Mesothelial cell of epicardium (in vitro differentiated cells): ENCODE measurements at regions not wholly inside any gene's neighbourhood (a gene's known extent, or its start where the extent isn't known, plus 50 kb on each side); places are given as distances from the start of the nearest gene placed in this dataset.

ENCODE experiments used
- DNase-seq, 2 experiments: peaks; one replicate each; pipeline ENCODE4 v3.0.0; 2021; ENCODE audit warnings: low spot score in 2 of 2; ENCODE audit not compliant: unreplicated experiment in 2 of 2
- H3K27ac Mint-ChIP-seq: 2 replicates; pipeline ENCODE4 v1.8.0; 2021; ENCODE audit warnings: mixed read lengths
- H3K27me3 Mint-ChIP-seq: 2 replicates; pipeline ENCODE4 v1.8.0; 2021; ENCODE audit warnings: low read depth, mixed read lengths
- H3K36me3 Mint-ChIP-seq: 2 replicates; pipeline ENCODE4 v1.8.0; 2021; ENCODE audit warnings: mixed read lengths
- H3K4me1 Mint-ChIP-seq: 2 replicates; pipeline ENCODE4 v1.8.0; 2021; ENCODE audit warnings: mixed read lengths
- H3K4me3 Mint-ChIP-seq: 2 replicates; pipeline ENCODE4 v1.8.0; 2021; ENCODE audit warnings: mild to moderate bottlenecking, moderate library complexity, mixed read lengths
- H3K9me3 Mint-ChIP-seq: 2 replicates; pipeline ENCODE4 v1.8.0; 2021; ENCODE audit warnings: mixed read lengths
- CTCF ChIP-seq: fragments of 200-600 bp; sonication (generic); IDR thresholded peaks from one replicate; pipeline ENCODE4 v1.5.0; 2021; ENCODE audit warnings: antibody characterized with exemption; ENCODE audit not compliant: unreplicated experiment

- H3K9me3 Mint-ChIP-seq = peaks cover 7% of the 10 kb centered on the region
- no peaks in the 10 kb centered on the region for H3K36me3 Mint-ChIP-seq
- no peak overlapping the region for H3K27ac Mint-ChIP-seq
- no peak overlapping the region for H3K4me3 Mint-ChIP-seq
- no peak for DNase-seq
- H3K27me3 Mint-ChIP-seq = no peaks in the 10 kb centered on the region
- no peak for TF ChIP-seq CTCF
- H3K4me1 Mint-ChIP-seq = peaks cover 27% of the 10 kb centered on the region
Observed at GRCh38 chr10:61304746-61305145, 148.4 kb downstream of the TMEM26 start.

- Mint-ChIP-seq H3K9me3 (peaks cover 14% of the 10 kb centered on the region), H3K27ac (peak overlapping the region; percentile 84), H3K4me3 (no peak overlapping the region), H3K27me3 (no peaks in the 10 kb centered on the region), H3K4me1 (peaks cover 27% of the 10 kb centered on the region), H3K36me3 (peaks cover 13% of the 10 kb centered on the region)
- DNase-seq = no peak
- TF ChIP-seq CTCF = no peak
Observed at GRCh38 chr10:61302124-61302523, 151.1 kb downstream of the TMEM26 start.

- no peak overlapping the region for H3K4me3 Mint-ChIP-seq
- no peak for TF ChIP-seq CTCF
- H3K36me3 Mint-ChIP-seq = peaks cover 13% of the 10 kb centered on the region
- peak overlapping the region; percentile 84 for H3K27ac Mint-ChIP-seq
- H3K27me3 Mint-ChIP-seq = no peaks in the 10 kb centered on the region
- H3K4me1 Mint-ChIP-seq = peaks cover 27% of the 10 kb centered on the region
- DNase-seq = no peak
- peaks cover 15% of the 10 kb centered on the region for H3K9me3 Mint-ChIP-seq
Observed at GRCh38 chr10:61301575-61301974, 151.6 kb downstream of the TMEM26 start.

- Mint-ChIP-seq H3K27me3 (no peaks in the 10 kb centered on the region), H3K27ac (no peak overlapping the region), H3K36me3 (peaks cover 13% of the 10 kb centered on the region), H3K4me1 (peaks cover 28% of the 10 kb centered on the region), H3K9me3 (peaks cover 15% of the 10 kb centered on the region), H3K4me3 (no peak overlapping the region)
- DNase-seq = no peak
- TF ChIP-seq CTCF = no peak
Observed at GRCh38 chr10:61299841-61300240, 153.3 kb downstream of the TMEM26 start.

- no peak for TF ChIP-seq CTCF
- DNase-seq = no peak
- peaks cover 31% of the 10 kb centered on the region for H3K4me1 Mint-ChIP-seq
- H3K27ac Mint-ChIP-seq = no peak overlapping the region
- H3K36me3 Mint-ChIP-seq = peaks cover 13% of the 10 kb centered on the region
- no peaks in the 10 kb centered on the region for H3K27me3 Mint-ChIP-seq
- H3K9me3 Mint-ChIP-seq = peaks cover 15% of the 10 kb centered on the region
- no peak overlapping the region for H3K4me3 Mint-ChIP-seq
Observed at GRCh38 chr10:61299156-61299555, 154.0 kb downstream of the TMEM26 start.

GRCh38 chr10:61298194-61298593, 155.0 kb downstream of the TMEM26 start:
- Mint-ChIP-seq H3K9me3 (peaks cover 15% of the 10 kb centered on the region), H3K27me3 (no peaks in the 10 kb centered on the region), H3K4me3 (no peak overlapping the region), H3K36me3 (peaks cover 13% of the 10 kb centered on the region), H3K27ac (no peak overlapping the region), H3K4me1 (peaks cover 27% of the 10 kb centered on the region)
- TF ChIP-seq CTCF = no peak
- DNase-seq = no peak
